ENCODE measurements at regions not wholly inside any gene's neighbourhood (a gene's known extent, or its start where the extent isn't known, plus 50 kb on each side); places are given as distances from the start of the nearest gene placed in this dataset.
A peak's percentile ranks its signal among the peaks of the same experiment; 100 is the strongest.
"Not testable (repeated sequence)": the region's sequence is repeated elsewhere in the genome, so short reads cannot be mapped to it uniquely, and the experiment has no call there.

DNA sequence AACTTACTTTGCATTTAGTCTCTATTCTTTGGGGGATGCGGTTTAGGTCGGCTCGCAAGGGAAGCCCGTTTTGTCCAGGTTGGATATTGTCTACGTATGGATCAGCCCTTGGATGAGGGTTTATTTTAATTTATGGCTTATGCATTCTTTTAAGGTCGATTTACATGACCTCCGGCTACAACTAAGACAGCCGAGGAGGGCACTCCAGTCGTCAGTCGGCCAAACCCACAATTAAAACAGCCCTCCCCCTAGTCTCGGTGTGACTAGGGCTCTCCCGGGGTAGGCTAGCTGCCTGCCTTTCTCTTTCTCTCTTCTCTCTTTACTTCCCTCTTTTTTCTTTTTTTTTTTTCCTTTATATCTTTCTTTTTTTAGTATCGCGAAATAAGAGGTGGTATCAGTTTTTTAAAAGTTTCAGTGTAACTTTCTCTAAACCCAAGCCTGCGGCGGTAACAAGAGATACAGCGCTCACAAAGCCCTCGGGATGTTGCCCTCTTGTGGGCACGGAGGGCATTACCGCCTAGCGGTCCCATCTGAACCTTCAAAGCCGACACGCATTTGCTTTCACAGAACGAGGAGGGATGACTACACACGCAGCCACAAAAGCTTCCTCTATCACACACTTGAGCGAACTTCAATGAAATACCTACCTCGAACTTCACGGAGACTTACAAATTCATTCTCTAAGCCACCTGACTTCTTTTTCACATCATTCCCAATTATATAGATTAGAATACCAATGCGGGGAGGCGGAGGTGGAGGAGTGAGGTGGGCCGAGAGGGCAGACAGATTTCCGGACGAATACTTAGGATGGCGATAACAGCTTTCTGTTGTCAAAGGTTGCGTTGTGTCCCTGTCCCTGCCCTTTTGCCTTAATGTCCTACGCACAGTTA lies 132.3 kb upstream of the C11orf58 start:
- ATAC-seq = peak; percentile 88

DNA sequence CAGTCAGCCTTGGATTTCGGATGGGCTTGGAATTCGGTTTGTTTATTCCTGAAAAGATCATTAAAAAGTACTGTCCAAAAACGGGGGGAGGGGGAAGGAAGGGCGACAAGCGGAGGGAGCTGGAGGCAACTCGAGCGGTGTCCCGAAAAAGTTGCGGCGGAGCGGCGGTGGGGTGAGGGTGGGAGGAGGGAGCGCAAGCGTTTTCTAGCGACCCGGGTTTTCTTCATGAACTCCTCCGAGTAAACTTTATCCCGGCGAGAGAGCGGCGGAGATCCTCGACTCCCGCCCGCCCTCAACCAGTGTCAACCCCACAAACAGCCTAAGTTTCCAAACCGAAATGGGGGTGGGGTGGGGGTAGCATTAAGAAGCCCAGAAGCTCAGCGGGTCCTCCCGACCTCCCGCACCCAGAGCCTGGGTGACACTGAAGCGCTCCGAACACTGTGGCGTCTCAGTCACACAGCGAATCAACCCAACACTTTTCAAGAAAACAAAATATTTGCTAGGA lies 133.0 kb upstream of the C11orf58 start:
- ATAC-seq = no peak

DNA sequence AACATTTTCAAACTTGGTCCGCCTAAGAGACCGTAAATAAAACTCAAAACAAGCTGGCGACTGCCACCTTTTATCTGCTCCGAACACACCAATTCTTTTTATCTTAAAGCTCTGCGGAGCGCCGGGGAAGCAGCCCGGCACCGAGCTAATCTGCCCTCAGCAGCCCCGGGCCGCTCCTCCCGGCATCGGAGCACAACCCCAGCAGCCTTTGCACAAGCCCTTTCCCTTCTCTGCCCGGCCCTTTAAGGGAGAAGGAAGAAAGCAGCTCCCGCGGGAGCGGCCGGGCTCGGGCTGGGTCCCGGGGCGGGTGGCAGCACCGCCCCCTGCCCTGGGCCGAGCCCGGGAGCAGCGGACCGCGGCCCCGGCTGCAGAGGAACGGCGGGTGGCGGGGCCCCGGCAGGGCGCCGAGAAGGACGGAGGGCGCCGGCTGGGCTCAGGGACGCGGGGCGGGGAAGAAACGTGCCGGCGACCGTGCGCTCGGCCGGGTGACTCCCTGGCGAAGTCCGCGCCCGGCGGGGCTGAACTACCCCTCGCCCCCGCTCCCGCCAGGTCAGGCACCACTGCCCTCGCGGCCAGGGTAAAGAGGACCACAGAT lies 133.6 kb upstream of the C11orf58 start:
- peak; percentile 57 for ATAC-seq

GRCh38 chr11:16603890-16604793 lies 134.3 kb upstream of the C11orf58 start:
- peak; percentile 17 for ATAC-seq

DNA sequence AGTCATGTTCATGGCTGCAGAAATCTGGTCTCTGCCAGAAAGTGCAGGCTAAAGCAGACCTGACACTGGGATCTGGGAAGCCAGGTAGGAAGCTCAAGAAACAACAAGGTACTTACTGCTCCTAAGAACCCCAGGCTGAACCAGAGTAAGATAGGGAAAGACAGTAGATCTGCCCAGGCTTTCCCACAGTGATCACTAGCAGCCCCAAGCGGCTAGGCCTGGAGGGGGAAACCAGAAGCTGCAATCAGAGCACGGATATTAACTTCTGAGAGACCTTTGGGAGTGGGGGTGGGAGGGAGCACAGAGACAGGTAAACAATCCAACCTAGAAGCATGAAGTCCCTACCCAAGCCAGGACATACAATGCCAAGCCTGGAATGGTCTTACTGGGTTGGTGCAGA lies 135.2 kb upstream of the C11orf58 start:
- ATAC-seq = peak; percentile 4

DNA sequence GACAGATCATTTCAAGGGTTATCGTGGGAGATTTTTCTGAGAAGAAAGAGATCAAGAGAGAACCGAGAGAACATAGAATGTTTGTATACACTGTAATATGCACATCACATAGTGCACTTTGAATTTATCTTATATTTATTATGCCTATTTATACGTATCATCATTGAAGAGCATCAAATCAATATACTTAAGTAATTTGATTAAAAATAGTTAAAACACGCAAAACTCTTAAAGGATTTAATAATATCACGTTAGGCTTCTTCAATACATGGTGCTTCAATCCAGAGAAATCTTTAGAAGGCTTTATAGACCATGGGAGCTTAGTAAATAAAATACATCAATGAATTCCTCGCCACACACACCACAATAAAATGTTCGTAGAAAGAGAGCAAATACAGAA lies 139.5 kb upstream of the C11orf58 start:
- ATAC-seq = no peak

DNA sequence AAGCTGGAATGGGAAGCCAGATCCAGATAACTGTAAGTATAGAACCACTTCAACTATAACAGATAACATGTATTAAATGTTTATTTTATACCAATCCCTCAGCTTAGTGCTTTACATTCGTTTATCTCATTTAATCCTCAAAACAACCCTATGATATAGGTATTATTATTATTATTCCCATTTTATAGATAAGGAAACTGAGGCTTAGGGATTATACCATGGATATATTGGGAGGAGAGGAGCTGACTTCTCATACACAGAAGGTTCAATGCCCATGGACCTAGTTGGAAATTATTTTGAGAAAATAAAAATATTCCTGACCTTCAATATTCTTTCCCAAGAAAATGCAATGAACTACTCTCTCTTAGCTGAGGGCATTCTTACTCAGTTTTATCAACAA lies 140.4 kb upstream of the C11orf58 start:
- no peak for ATAC-seq

- ATAC-seq = no peak
Observed at GRCh38 chr11:16596231-16596630, 142.2 kb upstream of the C11orf58 start.

DNA sequence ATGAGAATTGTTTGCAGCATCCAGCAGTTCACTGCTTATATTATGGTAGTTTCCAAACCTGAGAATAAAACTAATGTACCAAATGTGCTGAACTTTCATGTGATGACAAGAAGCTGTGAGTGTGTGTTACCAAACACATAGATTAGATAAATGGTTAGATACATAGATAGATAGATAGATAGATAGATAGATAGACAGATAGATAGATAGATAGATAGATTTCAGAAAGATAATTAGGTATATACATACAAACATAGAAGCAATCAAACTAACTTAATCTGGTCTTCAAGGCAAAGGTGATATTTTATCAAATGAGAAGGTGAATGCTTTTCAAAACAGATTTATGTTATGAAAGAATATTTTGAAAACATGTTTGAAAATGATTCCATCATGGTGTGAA lies 147.3 kb upstream of the C11orf58 start:
- no peak for ATAC-seq

GRCh38 chr11:16587670-16588069 lies 150.8 kb upstream of the C11orf58 start:
- no peak for ATAC-seq

DNA sequence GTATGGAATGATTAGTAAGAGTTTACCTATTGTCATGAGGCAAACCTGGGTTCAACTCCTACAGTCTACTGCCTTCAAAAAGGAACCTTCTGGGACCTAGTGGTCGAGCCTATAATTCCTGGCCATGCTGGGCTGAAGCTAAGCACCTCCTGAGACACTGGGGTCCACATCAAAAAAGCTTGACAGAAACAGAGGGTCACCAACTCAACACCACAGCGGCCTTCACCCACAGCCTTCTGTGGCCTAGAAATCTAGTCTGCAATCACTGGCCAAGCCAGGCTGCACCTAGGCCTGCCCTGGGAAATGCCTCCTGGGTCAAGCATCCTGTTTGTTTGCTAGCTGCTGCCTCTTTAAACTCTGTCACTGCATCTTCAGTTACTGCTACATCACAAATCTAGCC lies 153.9 kb upstream of the C11orf58 start:
- no peak for ATAC-seq

DNA sequence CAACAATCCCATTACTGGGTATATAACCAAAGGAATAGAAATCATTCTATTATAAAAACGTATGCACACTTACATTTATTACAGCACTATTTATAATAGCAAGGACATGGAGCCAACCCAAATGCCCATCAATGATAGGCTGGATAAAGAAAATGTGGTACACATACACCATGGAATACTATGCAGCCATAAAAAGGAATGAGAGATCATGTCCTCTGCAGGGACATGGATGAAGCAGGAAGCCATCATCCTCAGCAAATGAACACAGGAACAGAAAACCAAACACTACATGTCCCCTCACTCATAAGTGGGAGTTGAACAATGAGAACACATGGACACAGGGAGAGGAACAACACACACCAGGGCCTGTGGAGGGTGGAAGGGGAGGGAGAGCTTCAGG lies 157.4 kb upstream of the C11orf58 start:
- ATAC-seq = not testable (repeated sequence)

DNA sequence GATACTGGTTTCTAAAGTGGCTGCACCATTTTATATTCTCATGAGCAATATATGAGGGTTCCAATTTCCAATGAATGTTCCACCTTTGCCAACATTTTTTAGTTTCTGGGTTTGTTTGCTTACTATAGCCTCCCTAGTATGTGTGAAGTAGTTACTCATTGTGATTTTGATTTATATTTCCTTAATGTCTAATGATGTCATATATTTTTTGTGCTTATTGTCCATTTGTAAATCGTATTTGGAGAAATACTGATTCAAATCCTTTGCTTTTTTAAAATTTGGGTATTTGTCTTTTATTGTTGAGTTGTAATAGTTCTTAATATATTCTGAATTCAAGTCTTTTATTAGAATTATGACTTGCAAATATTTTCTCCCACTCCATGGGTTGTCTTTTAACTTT lies 161.0 kb upstream of the C11orf58 start:
- ATAC-seq = no peak

GRCh38 chr11:16574889-16575288 lies 163.6 kb upstream of the C11orf58 start:
- ATAC-seq = not testable (repeated sequence)

- no peak for ATAC-seq
Observed at GRCh38 chr11:16572945-16573344, 165.5 kb upstream of the C11orf58 start.

GRCh38 chr11:16561150-16561549 lies 177.3 kb upstream of the C11orf58 start:
- no peak for ATAC-seq

DNA sequence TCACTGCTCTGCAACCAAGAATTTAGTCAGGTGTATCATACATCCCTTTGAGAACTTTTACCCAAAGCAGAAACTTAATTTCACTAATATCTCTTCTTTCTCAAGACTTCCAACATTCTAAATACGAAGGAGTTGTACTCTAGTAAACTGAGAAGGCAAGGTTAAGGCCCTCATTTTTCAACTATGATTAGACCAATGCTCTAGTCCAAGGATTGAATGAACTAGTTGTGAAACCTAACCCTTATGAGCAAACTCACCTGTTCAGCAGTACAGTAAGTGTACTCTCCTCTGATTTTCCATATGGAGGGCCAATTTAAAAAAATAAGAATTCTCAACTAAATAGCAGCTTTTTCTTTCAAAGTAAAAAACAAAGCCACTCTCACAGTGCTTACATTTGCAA lies 180.0 kb upstream of the C11orf58 start:
- ATAC-seq = no peak

DNA sequence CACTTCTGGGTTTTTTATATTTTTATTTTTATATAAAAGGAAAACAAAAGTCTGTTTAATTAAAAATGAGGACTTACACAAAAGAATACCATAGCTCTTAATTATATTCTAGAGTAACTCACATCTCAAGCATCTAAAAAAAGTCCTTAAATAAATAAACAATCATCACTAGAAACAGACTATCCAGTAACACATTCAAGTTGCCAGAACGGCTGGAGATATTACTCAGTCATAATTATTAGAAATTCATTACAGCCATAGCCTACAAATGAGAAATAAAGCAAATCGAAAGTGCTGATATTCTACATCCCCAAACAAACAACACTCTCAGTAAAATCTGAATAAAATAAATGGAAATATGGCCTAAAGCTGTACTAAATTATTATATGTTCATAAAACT lies 182.5 kb upstream of the C11orf58 start:
- no peak for ATAC-seq

DNA sequence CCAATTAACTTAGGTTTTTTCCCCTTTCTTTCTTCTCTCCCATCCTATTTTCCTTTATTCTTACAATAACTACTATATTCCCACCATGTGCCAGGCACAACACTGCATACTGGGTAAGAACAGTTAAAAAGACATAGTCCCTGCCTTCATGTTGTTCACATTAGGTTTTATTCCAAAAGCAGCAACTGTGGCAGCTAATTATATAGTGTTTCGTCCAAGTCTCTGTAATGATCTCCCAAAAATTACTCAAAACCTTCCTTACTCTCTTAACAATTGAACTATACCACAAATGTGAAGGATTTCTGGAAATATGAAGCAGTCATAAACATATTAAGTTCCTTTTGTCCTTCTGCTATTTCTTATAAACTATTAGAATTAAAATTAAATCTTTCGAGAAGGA lies 184.1 kb upstream of the C11orf58 start:
- ATAC-seq = no peak

GRCh38 chr11:16547879-16548278 lies 190.6 kb upstream of the C11orf58 start:
- ATAC-seq = no peak

DNA sequence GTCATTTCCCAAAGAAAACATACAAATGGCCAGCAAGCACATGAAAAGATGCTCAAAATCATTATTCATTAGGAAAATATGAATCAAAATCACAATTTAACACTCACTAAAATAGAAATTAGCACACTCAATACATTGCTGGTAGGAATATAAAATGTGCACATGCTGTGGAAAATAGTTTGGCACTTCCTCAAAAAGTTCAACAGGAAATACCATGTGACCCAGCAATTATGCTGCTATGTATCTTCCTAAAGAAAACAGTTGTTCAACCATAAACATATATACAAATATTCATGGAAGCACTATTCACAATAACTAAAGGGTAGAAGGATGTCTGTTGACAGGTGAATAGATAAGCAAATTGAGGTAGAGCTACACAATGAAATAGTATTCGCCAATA lies 187.3 kb upstream of the SOX6 start:
- ATAC-seq = no peak

GRCh38 chr11:16542353-16542752 lies 186.0 kb upstream of the SOX6 start:
- no peak for ATAC-seq

DNA sequence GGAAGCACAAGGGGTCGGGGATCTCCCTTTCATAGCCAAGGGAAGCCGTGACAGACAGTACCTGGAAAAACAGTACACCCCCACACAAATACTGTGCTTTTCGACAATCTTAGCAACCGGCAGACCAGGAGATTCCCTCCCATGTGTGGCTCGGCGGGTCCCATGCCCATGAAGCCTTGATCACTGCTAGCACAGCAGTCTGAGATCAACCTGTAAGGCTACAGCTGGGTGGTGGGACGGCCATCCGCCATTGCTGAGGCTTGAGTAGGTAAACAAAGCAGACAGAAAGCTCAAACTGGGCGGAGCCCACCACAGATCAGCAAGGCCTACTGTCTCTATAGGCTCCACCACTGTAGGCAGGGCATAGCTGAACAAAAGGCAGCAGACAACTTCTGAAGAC lies 180.2 kb upstream of the SOX6 start:
- ATAC-seq = no peak
